OCI-LY7 (cell line): ENCODE measurements at regions not wholly inside any gene's neighbourhood (a gene's known extent, or its start where the extent isn't known, plus 50 kb on each side); places are given as distances from the start of the nearest gene placed in this dataset.

Experiments
- BruUV-seq: library from RNA; stranded (reverse); fragments of 400-500 nt; replicated peaks from 2 replicates; lab custom pipeline; 2021; lab: Mats Ljungman, UMichigan
- CTCF ChIA-PET: fragments of 300-600 bp; sonication (Branson Sonifier 250); formaldehyde crosslinking; loops from one replicate; lab custom pipeline; 2022; ENCODE audit warnings: antibody characterized with exemption; ENCODE audit not compliant: unreplicated experiment; lab: Charles Lee
- POLR2A ChIA-PET: fragments of 300-600 bp; sonication (Branson Sonifier 250); formaldehyde crosslinking; loops from one replicate; lab custom pipeline; 2022; ENCODE audit warnings: antibody characterized with exemption; lab: Charles Lee
- DNase-seq: peaks from one replicate; pipeline ENCODE4 v3.0.0-alpha.2; 2015; ENCODE audit warnings: low spot score
- H2AFZ ChIP-seq: fragments of 200-600 bp; sonication (generic), shearing (Covaris generic); 2 replicates; pipeline ENCODE4 v1.6.1; 2014; ENCODE audit warnings: mild to moderate bottlenecking, antibody characterized with exemption, low read length, moderate library complexity
- H3K27ac ChIP-seq: fragments of 200-600 bp; sonication (generic); 2 replicates; pipeline ENCODE4 v1.5.1; 2014; ENCODE audit warnings: mixed run types, low read depth, mild to moderate bottlenecking, moderate library complexity, low read length, inconsistent platforms; ENCODE audit not compliant: poor library complexity, severe bottlenecking
- H3K36me3 ChIP-seq: fragments of 200-600 bp; sonication (generic); 2 replicates; pipeline ENCODE4 v1.6.1; 2014; ENCODE audit warnings: mild to moderate bottlenecking, antibody characterized with exemption, low read length, moderate library complexity, mixed read lengths; ENCODE audit not compliant: insufficient read depth
- H3K4me1 ChIP-seq: fragments of 200-600 bp; sonication (generic); 2 replicates; pipeline ENCODE4 v1.5.1; 2014; ENCODE audit warnings: mild to moderate bottlenecking, low read length; ENCODE audit not compliant: insufficient read depth, poor library complexity, severe bottlenecking
- H3K4me2 ChIP-seq: fragments of 200-600 bp; sonication (generic); 2 replicates; pipeline ENCODE4 v1.6.1; 2014; ENCODE audit warnings: mild to moderate bottlenecking, low read length
- H3K4me3 ChIP-seq: fragments of 200-600 bp; sonication (generic); 2 replicates; pipeline ENCODE4 v1.5.1; 2014; ENCODE audit warnings: mild to moderate bottlenecking, low read depth, low read length; ENCODE audit not compliant: poor library complexity, severe bottlenecking
- H3K79me2 ChIP-seq: fragments of 200-600 bp; sonication (generic); 2 replicates; pipeline ENCODE4 v1.6.1; 2016; ENCODE audit warnings: low read depth, mild to moderate bottlenecking, low read length, moderate library complexity, mixed read lengths; ENCODE audit not compliant: insufficient read depth
- H3K9me2 ChIP-seq: fragments of 200-600 bp; sonication (generic); 2 replicates; pipeline ENCODE4 v1.6.1; 2016; ENCODE audit warnings: mild to moderate bottlenecking, low read length, mixed read lengths; ENCODE audit not compliant: insufficient read depth
- H3K9me3 ChIP-seq: fragments of 200-600 bp; sonication (generic); 2 replicates; pipeline ENCODE4 v1.6.1; 2014; ENCODE audit warnings: mild to moderate bottlenecking, mixed run types, low read length, mixed read lengths
- H4K20me1 ChIP-seq: fragments of 200-600 bp; sonication (generic); 2 replicates; pipeline ENCODE4 v1.6.1; 2014; ENCODE audit warnings: mild to moderate bottlenecking, antibody characterized with exemption, low read length, moderate library complexity, mixed read lengths; ENCODE audit not compliant: insufficient read depth
- CTCF ChIP-seq: fragments of 200-600 bp; sonication (generic); conservative IDR thresholded peaks from 2 replicates; pipeline ENCODE4 v1.5.1; 2014; ENCODE audit warnings: mild to moderate bottlenecking, antibody characterized with exemption, low read length, moderate library complexity, mixed read lengths
- EZH2phosphoT487 ChIP-seq: fragments of 200-600 bp; sonication (generic); IDR thresholded peaks from 2 replicates; pipeline ENCODE4 v1.6.1; 2018; ENCODE audit warnings: low read depth, borderline replicate concordance, mild to moderate bottlenecking, mixed run types, antibody characterized with exemption, low read length, moderate library complexity, mixed read lengths
- intact Hi-C: fragments of 100-400 bp; cut with micrococcal nuclease; formaldehyde crosslinking; loops from one replicate; pipeline ENCODE4 v1.10.0; 2022; ENCODE audit not compliant: unreplicated experiment

GRCh38 chr3:25854635-25855034, 64.7 kb downstream of the OXSM start:
- Histone ChIP-seq H3K4me1 (no peaks in the 10 kb centered on the region), H3K9me3 (no peaks in the 10 kb centered on the region; the same call in 1 of the 2 replicates), H3K4me2 (no peak overlapping the region), H3K27ac (no peak overlapping the region), H2AFZ (no peak overlapping the region), H4K20me1 (no peaks in the 10 kb centered on the region), H3K36me3 (no peaks in the 10 kb centered on the region), H3K9me2 (no peaks in the 10 kb centered on the region), H3K4me3 (no peak overlapping the region), H3K79me2 (no peaks in the 10 kb centered on the region)
- ChIA-PET CTCF (interaction anchor here (0.6 kb wide), 1 partner anchor 201 kb away, joined by 3 read pairs; no protein-coding TSS in a partner anchor), POLR2A (interaction anchor here (0.7 to 2.0 kb wide), 5 partner anchors 19 to 189 kb away, joined by 3 to 8 read pairs (median 3); no protein-coding TSS in a partner anchor)
- no peak for DNase-seq
- intact Hi-C loops, result no loop called here
- TF ChIP-seq CTCF (no peak), EZH2phosphoT487 (no peak)
- BruUV-seq, result no TSS peak

GRCh38 chr3:25855266-25855784, 65.4 kb downstream of the OXSM start:
- intact Hi-C loops, result no loop called here
- Histone ChIP-seq H3K27ac (no peak overlapping the region), H3K36me3 (no peaks in the 10 kb centered on the region; the same call in 1 of the 2 replicates), H2AFZ (no peak overlapping the region), H3K9me2 (no peaks in the 10 kb centered on the region), H3K9me3 (no peaks in the 10 kb centered on the region; the same call in 1 of the 2 replicates), H3K4me3 (no peak overlapping the region), H3K4me1 (no peaks in the 10 kb centered on the region), H3K79me2 (no peaks in the 10 kb centered on the region), H3K4me2 (no peak overlapping the region), H4K20me1 (no peaks in the 10 kb centered on the region)
- POLR2A ChIA-PET, result interaction anchor here (0.6 to 2.0 kb wide), 5 partner anchors 9 to 188 kb away, joined by 3 to 10 read pairs (median 6); no protein-coding TSS in a partner anchor
- CTCF ChIA-PET, result interaction anchor here (0.7 to 1.0 kb wide), 2 partner anchors 9 to 17 kb away, joined by 3 to 4 read pairs; no protein-coding TSS in a partner anchor
- DNase-seq, result no peak
- BruUV-seq, result no TSS peak
- TF ChIP-seq EZH2phosphoT487, result no peak

- H3K9me2 ChIP-seq, result no peaks in the 10 kb centered on the region
- no peak overlapping the region for H3K4me3 ChIP-seq
- H3K4me2 ChIP-seq, result no peak overlapping the region
- H3K36me3 ChIP-seq, result no peaks in the 10 kb centered on the region; the same call in 1 of the 2 replicates
- H3K9me3 ChIP-seq, result peaks cover 5% of the 10 kb centered on the region; the same call in 1 of the 2 replicates
- CTCF ChIA-PET, result interaction anchor here (0.5 to 1.1 kb wide), 4 partner anchors 41 to 209 kb away, joined by 3 to 4 read pairs (median 3); partner anchors contain the start of gene OXSM
- H3K79me2 ChIP-seq, result no peaks in the 10 kb centered on the region
- H3K27ac ChIP-seq, result no peak overlapping the region
- no peaks in the 10 kb centered on the region for H4K20me1 ChIP-seq
- no peaks in the 10 kb centered on the region for H3K4me1 ChIP-seq
- POLR2A ChIA-PET, result interaction anchor here (0.8 to 1.1 kb wide), 4 partner anchors 21 to 209 kb away, joined by 4 to 5 read pairs (median 4); no protein-coding TSS in a partner anchor
- DNase-seq, result peak; percentile 75
- H2AFZ ChIP-seq, result no peak overlapping the region
- no peak for TF ChIP-seq EZH2phosphoT487
- TF ChIP-seq CTCF, result peak; percentile 97
- intact Hi-C loops, result loop anchor here (1.0 kb wide), 1 partner anchor 209 kb away; no protein-coding TSS in a partner anchor
- no TSS peak for BruUV-seq
Measured at GRCh38 chr3:25856902-25857518, 67.1 kb downstream of the OXSM start.
